Hepatocyte (in vitro differentiated cells): ENCODE measurements at regions not wholly inside any gene's neighbourhood (a gene's known extent, or its start where the extent isn't known, plus 50 kb on each side); places are given as distances from the start of the nearest gene placed in this dataset.

Experiments used
- DNase-seq: peaks from one replicate; pipeline ENCODE4 v3.0.0-alpha.2; 2016; ENCODE audit warnings: low spot score
- H2AFZ ChIP-seq: fragments of 200-600 bp; sonication (generic); 2 replicates; pipeline ENCODE4 v1.6.0; 2016; ENCODE audit warnings: antibody characterized with exemption, mild to moderate bottlenecking
- H3K27ac ChIP-seq: fragments of 200-600 bp; sonication (generic); 2 replicates; pipeline ENCODE4 v1.5.1; 2016; ENCODE audit warnings: mild to moderate bottlenecking
- H3K27me3 ChIP-seq: fragments of 200-600 bp; sonication (generic); 2 replicates; pipeline ENCODE4 v1.6.1; 2016
- H3K36me3 ChIP-seq: fragments of 200-600 bp; sonication (generic); replicated peaks from 2 replicates; pipeline ENCODE4 v1.5.1; 2016; ENCODE audit warnings: low read depth; ENCODE audit not compliant: insufficient read depth
- H3K4me1 ChIP-seq: fragments of 200-600 bp; sonication (generic); 2 replicates; pipeline ENCODE4 v1.5.1; 2016; ENCODE audit warnings: mild to moderate bottlenecking, moderate library complexity; ENCODE audit not compliant: insufficient read depth
- H3K4me2 ChIP-seq: fragments of 200-600 bp; sonication (generic); 2 replicates; pipeline ENCODE4 v1.6.0; 2016
- H3K4me3 ChIP-seq: fragments of 200-600 bp; sonication (generic); 2 replicates; pipeline ENCODE4 v1.5.1; 2016; ENCODE audit warnings: mild to moderate bottlenecking
- H3K79me2 ChIP-seq: fragments of 200-600 bp; sonication (generic); 2 replicates; pipeline ENCODE4 v1.6.0; 2017; ENCODE audit warnings: mild to moderate bottlenecking
- H3K9me2 ChIP-seq: fragments of 200-600 bp; sonication (generic); replicated peaks from 2 replicates; pipeline ENCODE4 v1.6.0; 2017; ENCODE audit warnings: mild to moderate bottlenecking; ENCODE audit not compliant: insufficient read depth
- H3K9me3 ChIP-seq: fragments of 200-600 bp; sonication (generic); 2 replicates; pipeline ENCODE4 v1.5.1; 2016; ENCODE audit warnings: low read depth, mild to moderate bottlenecking
- H4K20me1 ChIP-seq: fragments of 200-600 bp; sonication (generic); 2 replicates; pipeline ENCODE4 v1.6.0; 2016; ENCODE audit warnings: mild to moderate bottlenecking; ENCODE audit not compliant: insufficient read depth, poor library complexity, severe bottlenecking
- EZH2 ChIP-seq: fragments of 200-600 bp; sonication (generic); IDR thresholded peaks from 2 replicates; pipeline ENCODE4 v1.6.1; 2016; ENCODE audit warnings: antibody characterized with exemption, mild to moderate bottlenecking, borderline replicate concordance
- EZH2phosphoT487 ChIP-seq: fragments of 200-600 bp; sonication (generic); IDR thresholded peaks from one replicate; pipeline ENCODE4 v1.6.1; 2018; ENCODE audit warnings: antibody characterized with exemption, mild to moderate bottlenecking, low read depth, moderate library complexity; ENCODE audit not compliant: unreplicated experiment, severe bottlenecking
- WGBS: methylation state at CpG from one replicate; pipeline ENCODE4 v1.1.6; 2016; ENCODE audit warnings: low lambda C conversion rate; ENCODE audit errors: missing lambda C conversion rate; 5-methylcytosine and 5-hydroxymethylcytosine counted together
- TF ChIP-seq, protein P1 (sequence below): fragments of 200-600 bp; sonication (generic); IDR thresholded peaks from 2 replicates; pipeline ENCODE4 v1.5.1; 2016; ENCODE audit warnings: antibody characterized with exemption, mild to moderate bottlenecking; ENCODE audit not compliant: poor library complexity

DNA sequence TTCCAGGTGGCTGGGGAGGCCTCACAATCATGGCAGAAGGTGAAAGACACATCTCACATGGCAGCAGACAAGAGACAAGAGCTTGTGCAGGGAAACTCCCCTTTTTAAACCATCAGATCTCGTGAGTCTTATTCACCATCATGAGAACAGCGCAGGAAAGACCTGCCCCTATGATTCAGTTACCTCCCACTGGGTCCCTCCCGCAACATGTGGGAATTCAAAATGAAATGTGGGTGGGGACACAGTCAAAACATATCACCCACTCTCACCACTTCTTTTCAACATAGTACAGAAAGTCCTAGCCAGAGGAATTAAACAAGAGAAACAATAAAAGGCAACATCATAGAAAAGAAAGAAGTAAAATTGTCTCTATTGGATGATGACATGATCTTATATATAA is 223.4 kb upstream of the SLC24A2 start:
- DNase-seq: no peak
- WGBS: 94% methylated on average over 3 of the region's 3 CpGs

DNA sequence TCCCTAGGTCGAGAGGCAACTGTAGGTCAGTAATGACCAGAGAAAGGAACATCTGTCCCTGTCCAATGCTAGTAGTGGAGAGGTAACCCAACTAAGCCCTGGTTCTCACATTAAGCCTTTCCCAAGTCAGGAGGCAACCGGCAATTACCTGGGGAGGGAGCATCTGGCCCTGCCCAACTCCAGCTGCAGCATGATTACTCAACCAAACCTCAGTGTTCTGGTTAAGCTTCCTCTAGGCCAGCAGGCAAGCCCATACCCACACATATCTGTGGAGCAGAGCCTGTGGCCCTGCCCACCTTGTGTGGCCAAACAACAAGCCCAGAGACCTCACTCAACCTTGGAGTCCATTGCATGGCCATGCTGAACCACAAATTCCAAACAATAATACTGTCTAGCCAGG is 220.8 kb upstream of the SLC24A2 start:
- no peaks in the 10 kb centered on the region for H3K4me1 ChIP-seq
- H3K9me3 ChIP-seq: no peaks in the 10 kb centered on the region
- TF ChIP-seq, protein P1, sequence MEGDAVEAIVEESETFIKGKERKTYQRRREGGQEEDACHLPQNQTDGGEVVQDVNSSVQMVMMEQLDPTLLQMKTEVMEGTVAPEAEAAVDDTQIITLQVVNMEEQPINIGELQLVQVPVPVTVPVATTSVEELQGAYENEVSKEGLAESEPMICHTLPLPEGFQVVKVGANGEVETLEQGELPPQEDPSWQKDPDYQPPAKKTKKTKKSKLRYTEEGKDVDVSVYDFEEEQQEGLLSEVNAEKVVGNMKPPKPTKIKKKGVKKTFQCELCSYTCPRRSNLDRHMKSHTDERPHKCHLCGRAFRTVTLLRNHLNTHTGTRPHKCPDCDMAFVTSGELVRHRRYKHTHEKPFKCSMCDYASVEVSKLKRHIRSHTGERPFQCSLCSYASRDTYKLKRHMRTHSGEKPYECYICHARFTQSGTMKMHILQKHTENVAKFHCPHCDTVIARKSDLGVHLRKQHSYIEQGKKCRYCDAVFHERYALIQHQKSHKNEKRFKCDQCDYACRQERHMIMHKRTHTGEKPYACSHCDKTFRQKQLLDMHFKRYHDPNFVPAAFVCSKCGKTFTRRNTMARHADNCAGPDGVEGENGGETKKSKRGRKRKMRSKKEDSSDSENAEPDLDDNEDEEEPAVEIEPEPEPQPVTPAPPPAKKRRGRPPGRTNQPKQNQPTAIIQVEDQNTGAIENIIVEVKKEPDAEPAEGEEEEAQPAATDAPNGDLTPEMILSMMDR: no peak
- no peak for TF ChIP-seq EZH2phosphoT487
- WGBS: 91% methylated on average over 2 of the region's 2 CpGs
- no peaks in the 10 kb centered on the region for H3K79me2 ChIP-seq
- no peak overlapping the region for H3K4me3 ChIP-seq
- H3K27me3 ChIP-seq: no peaks in the 10 kb centered on the region
- no peak overlapping the region for H3K27ac ChIP-seq
- no peak for DNase-seq
- no peaks in the 10 kb centered on the region for H3K36me3 ChIP-seq
- no peaks in the 10 kb centered on the region for H4K20me1 ChIP-seq
- H3K9me2 ChIP-seq: no peaks in the 10 kb centered on the region
- H3K4me2 ChIP-seq: no peak overlapping the region
- H2AFZ ChIP-seq: no peak overlapping the region

More for the DNA sequence above, 223.4 kb upstream of the SLC24A2 start:
- Histone ChIP-seq H3K27ac (no peak overlapping the region), H3K9me2 (no peaks in the 10 kb centered on the region), H3K9me3 (no peaks in the 10 kb centered on the region), H3K4me3 (no peak overlapping the region), H2AFZ (no peak overlapping the region), H4K20me1 (no peaks in the 10 kb centered on the region), H3K36me3 (no peaks in the 10 kb centered on the region), H3K27me3 (no peaks in the 10 kb centered on the region), H3K4me2 (no peak overlapping the region), H3K4me1 (no peaks in the 10 kb centered on the region), H3K79me2 (no peaks in the 10 kb centered on the region)
- TF ChIP-seq EZH2phosphoT487 (no peak), EZH2 (no peak)
- TF ChIP-seq, protein P1: no peak

DNA sequence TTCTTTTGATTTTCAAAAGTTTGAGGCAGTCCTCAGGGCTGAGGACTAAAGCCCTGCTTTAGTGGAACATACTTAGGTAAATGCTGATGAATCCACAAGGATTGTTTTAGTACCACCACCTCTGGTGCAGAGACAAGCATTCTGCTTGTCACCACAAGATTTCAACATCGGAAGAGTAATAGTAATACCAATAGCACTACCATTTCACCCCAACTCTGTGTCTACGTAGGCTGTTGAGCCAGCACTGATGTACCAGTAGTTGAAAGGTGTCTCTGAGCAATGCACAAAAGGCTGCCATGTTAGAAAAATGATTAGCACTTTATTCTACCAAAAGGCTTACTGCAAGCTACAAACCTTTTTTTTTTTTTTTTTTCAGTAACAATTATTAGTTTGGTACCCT is 213.2 kb upstream of the SLC24A2 start:
- 94% methylated on average over 2 of the region's 2 CpGs for WGBS
- no peaks in the 10 kb centered on the region for H3K79me2 ChIP-seq
- no peak overlapping the region for H3K4me2 ChIP-seq
- no peaks in the 10 kb centered on the region for H3K4me1 ChIP-seq
- TF ChIP-seq EZH2 (no peak), EZH2phosphoT487 (no peak)
- TF ChIP-seq, protein P1: no peak
- no peak for DNase-seq
- H3K36me3 ChIP-seq: no peaks in the 10 kb centered on the region
- no peak overlapping the region for H3K4me3 ChIP-seq
- H3K9me2 ChIP-seq: no peaks in the 10 kb centered on the region
- no peaks in the 10 kb centered on the region for H3K9me3 ChIP-seq
- H4K20me1 ChIP-seq: no peaks in the 10 kb centered on the region
- no peaks in the 10 kb centered on the region for H3K27me3 ChIP-seq
- no peak overlapping the region for H2AFZ ChIP-seq
- no peak overlapping the region for H3K27ac ChIP-seq

DNA sequence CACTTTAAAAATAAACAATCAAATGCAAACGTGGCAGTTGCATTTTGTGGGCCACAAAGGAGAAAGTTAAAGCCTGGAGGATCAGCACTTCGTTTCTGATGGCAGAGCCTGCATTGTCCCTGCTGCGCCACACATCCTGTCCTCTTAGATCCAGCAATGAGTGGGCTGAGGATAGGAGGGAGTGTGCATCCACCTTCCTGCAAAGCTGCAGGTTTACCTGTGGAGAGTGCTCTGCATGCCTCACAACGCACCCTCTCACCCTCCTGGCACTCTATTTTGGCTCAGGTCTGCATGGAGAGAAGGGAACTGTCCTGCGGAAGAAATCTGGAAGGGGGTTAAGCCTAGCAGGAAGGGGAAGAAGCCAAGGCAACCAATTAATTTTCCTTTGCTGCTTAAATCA is 212.2 kb upstream of the SLC24A2 start:
- no peaks in the 10 kb centered on the region for H3K4me1 ChIP-seq
- H3K9me3 ChIP-seq: no peaks in the 10 kb centered on the region
- H3K9me2 ChIP-seq: no peaks in the 10 kb centered on the region
- H3K4me3 ChIP-seq: no peak overlapping the region
- no peaks in the 10 kb centered on the region for H3K79me2 ChIP-seq
- no peak overlapping the region for H3K4me2 ChIP-seq
- H4K20me1 ChIP-seq: no peaks in the 10 kb centered on the region
- no peak for DNase-seq
- H2AFZ ChIP-seq: no peak overlapping the region
- H3K36me3 ChIP-seq: no peaks in the 10 kb centered on the region
- H3K27ac ChIP-seq: no peak overlapping the region
- no peaks in the 10 kb centered on the region for H3K27me3 ChIP-seq
- WGBS: 61% methylated on average over 5 of the region's 5 CpGs
- TF ChIP-seq EZH2phosphoT487: no peak
- TF ChIP-seq EZH2: no peak
- TF ChIP-seq, protein P1: no peak
